ENCODE measurements at regions not wholly inside any gene's neighbourhood (a gene's known extent, or its start where the extent isn't known, plus 50 kb on each side); places are given as distances from the start of the nearest gene placed in this dataset.

- CTCF ChIA-PET: no interaction called here
- no peaks in the 10 kb centered on the region for H3K4me1 Mint-ChIP-seq (ENCODE audit: low read depth)
- intact Hi-C loops (cut with micrococcal nuclease): no loop called here
- no peaks in the 10 kb centered on the region for H3K36me3 Mint-ChIP-seq (ENCODE audit: low read depth)
- TF ChIP-seq CTCF (IDR thresholded peaks at IDR 0.05): no peak
- no peak for DNase-seq
- no peak overlapping the region for H3K27ac Mint-ChIP-seq
- peaks cover 16% of the 10 kb centered on the region for H3K9me3 Mint-ChIP-seq
- H3K27me3 Mint-ChIP-seq: no peaks in the 10 kb centered on the region
- no peak for ATAC-seq
- H3K4me3 Mint-ChIP-seq: no peak overlapping the region
- POLR2A ChIA-PET: no interaction called here
Measured at GRCh38 chr9:26391036-26391435, 501.6 kb downstream of the CAAP1 start.

- H3K27ac Mint-ChIP-seq: no peak overlapping the region
- CTCF ChIA-PET: no interaction called here
- intact Hi-C loops (cut with micrococcal nuclease): no loop called here
- no peaks in the 10 kb centered on the region for H3K36me3 Mint-ChIP-seq (ENCODE audit: low read depth)
- DNase-seq (no peak), ATAC-seq (no peak)
- TF ChIP-seq CTCF (IDR thresholded peaks at IDR 0.05): no peak
- no peaks in the 10 kb centered on the region for H3K27me3 Mint-ChIP-seq
- H3K4me3 Mint-ChIP-seq: no peak overlapping the region
- no peaks in the 10 kb centered on the region for H3K4me1 Mint-ChIP-seq (ENCODE audit: low read depth)
- POLR2A ChIA-PET: no interaction called here
- H3K9me3 Mint-ChIP-seq: peaks cover 7% of the 10 kb centered on the region
Measured at GRCh38 chr9:26375448-26375847, 517.2 kb downstream of the CAAP1 start.

- H3K9me3 Mint-ChIP-seq: peaks cover 7% of the 10 kb centered on the region
- no peaks in the 10 kb centered on the region for H3K36me3 Mint-ChIP-seq (ENCODE audit: low read depth)
- no peak overlapping the region for H3K27ac Mint-ChIP-seq
- no peaks in the 10 kb centered on the region for H3K4me1 Mint-ChIP-seq (ENCODE audit: low read depth)
- no peak for TF ChIP-seq CTCF (IDR thresholded peaks at IDR 0.05)
- no peak for ATAC-seq
- POLR2A ChIA-PET: no interaction called here
- no peaks in the 10 kb centered on the region for H3K27me3 Mint-ChIP-seq
- intact Hi-C loops (cut with micrococcal nuclease): no loop called here
- CTCF ChIA-PET: no interaction called here
- no peak overlapping the region for H3K4me3 Mint-ChIP-seq
- DNase-seq: no peak
Measured at GRCh38 chr9:26373616-26374015, 519.0 kb downstream of the CAAP1 start.

- no peak for ATAC-seq
Measured at GRCh38 chr9:26371236-26371635, 521.4 kb downstream of the CAAP1 start.

GRCh38 chr9:26369093-26369492 is 523.5 kb downstream of the CAAP1 start:
- CTCF ChIA-PET: no interaction called here
- POLR2A ChIA-PET: no interaction called here
- H3K36me3 Mint-ChIP-seq (ENCODE audit: low read depth): no peaks in the 10 kb centered on the region
- H3K9me3 Mint-ChIP-seq: peaks cover 10% of the 10 kb centered on the region
- H3K27ac Mint-ChIP-seq: no peak overlapping the region
- H3K4me3 Mint-ChIP-seq: no peak overlapping the region
- DNase-seq: no peak
- no peaks in the 10 kb centered on the region for H3K4me1 Mint-ChIP-seq (ENCODE audit: low read depth)
- no peak for TF ChIP-seq CTCF (IDR thresholded peaks at IDR 0.05)
- intact Hi-C loops (cut with micrococcal nuclease): no loop called here
- no peak for ATAC-seq
- no peaks in the 10 kb centered on the region for H3K27me3 Mint-ChIP-seq

More at GRCh38 chr9:26371236-26371635, 521.4 kb downstream of the CAAP1 start:
- POLR2A ChIA-PET: no interaction called here
- Mint-ChIP-seq H3K4me3 (no peak overlapping the region), H3K4me1 (ENCODE audit: low read depth) (no peaks in the 10 kb centered on the region), H3K36me3 (ENCODE audit: low read depth) (no peaks in the 10 kb centered on the region), H3K9me3 (peaks cover 7% of the 10 kb centered on the region), H3K27ac (no peak overlapping the region), H3K27me3 (no peaks in the 10 kb centered on the region)
- CTCF ChIA-PET: no interaction called here
- no peak for DNase-seq
- intact Hi-C loops (cut with micrococcal nuclease): no loop called here
- no peak for TF ChIP-seq CTCF (IDR thresholded peaks at IDR 0.05)
